HG02852 (cell line): ENCODE measurements at regions not wholly inside any gene's neighbourhood (a gene's known extent, or its start where the extent isn't known, plus 50 kb on each side); places are given as distances from the start of the nearest gene placed in this dataset.
"Not testable (repeated sequence)": the region's sequence is repeated elsewhere in the genome, so short reads cannot be mapped to it uniquely, and the experiment has no call there.

Source experiments
- ATAC-seq: cut with Tn5 transposase; IDR thresholded peaks from one replicate; pipeline ENCODE4 v1.9.1; 2021; ENCODE audit warnings: mild to moderate bottlenecking, moderate library complexity; ENCODE audit not compliant: unreplicated experiment

DNA sequence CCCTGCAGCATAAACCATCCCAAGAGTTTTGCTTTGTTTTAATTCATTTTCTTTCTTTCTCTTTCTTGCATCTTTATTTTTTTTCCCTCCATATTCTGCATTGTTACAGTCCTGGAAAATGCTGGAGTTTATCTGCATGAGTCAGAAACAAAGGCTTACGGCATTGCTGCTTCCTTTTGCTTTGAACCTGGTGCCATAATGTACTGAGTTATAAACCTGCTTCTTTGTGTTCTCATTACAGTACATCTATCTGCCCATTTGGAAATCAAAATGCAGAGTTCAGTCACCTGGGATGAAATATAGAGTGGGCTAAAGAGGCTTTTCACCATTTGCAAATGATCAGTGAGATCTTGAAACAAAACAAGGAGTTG lies 1009.2 kb upstream of the FANCL start:
- no peak for ATAC-seq

DNA sequence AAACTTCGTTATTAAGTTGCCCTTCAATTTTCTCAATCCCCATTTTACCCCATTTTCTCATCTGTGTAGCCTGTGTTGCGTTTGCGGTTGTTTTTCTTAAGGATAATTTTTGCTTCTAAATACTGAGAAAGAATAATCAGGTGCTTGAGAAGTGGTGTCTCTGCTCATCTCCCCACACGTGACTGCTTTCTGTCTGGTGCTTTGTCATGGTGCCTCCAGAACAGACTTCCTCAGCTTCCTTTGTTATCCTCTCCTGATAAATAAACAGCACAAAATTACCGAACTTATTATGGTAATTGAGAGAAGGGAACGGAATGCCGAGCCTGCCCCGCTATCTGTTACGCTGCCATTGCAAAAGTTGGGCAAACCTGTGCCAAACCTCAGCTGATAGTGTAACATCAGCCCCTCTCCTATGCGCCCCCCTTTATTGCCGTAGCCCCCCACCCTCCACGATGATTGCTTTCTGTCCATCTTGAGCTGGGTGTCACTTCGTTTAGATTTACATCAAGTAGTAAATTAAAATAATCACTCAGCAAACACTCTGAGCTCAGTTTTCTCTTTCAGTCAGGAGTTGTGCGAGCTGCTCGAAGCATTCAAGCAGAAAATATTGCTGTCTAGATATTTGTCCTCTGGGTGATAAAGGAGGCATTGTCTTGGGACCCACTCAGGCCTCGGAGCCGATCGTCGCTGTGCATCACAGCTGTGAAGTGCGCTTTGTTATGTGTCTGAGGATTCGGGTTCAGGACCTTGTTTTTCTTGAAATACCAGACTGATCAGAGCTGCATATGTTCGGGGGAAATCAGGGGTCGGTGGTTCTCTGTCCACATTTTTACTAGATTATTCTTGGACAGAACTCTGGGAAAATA lies 1008.5 kb upstream of the FANCL start:
- ATAC-seq = no peak

DNA sequence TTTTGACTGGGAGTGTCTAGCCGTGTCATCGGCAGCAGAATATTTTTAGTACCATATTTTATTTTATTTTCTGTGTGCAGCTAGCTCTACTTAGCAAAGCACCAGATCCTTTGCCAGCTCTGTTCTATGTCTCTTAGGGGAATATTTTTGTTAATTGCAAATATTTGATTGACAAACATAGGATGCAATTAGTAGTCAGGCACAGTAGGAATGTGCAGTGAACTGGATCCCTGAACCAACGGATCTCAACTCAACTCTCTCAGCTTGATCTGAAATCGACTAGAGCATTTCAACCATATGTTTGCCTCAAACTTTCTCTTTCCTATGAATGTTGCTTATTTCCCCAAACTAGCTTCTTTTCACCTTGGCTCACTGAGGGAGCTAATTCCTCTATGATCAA lies 998.0 kb upstream of the FANCL start:
- no peak for ATAC-seq

DNA sequence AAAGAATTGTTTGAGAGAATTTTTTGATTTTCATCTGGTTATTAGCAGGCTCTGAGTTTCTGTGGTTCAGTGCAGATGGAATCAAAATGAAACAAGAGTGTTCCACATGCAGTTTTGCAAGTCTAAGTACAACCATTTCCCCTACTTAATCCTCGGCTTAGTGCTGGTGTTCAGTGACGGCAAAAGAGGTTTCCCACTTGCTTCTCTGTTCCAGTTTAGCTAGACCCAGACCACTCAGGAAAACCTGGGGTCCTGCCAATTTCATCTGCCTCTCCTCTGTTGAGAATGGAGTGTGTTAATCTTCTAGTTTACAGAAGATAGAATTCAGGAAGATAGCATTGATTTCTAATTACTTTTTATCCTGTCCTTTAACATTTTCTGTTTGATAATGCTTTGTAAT lies 996.2 kb upstream of the FANCL start:
- ATAC-seq = no peak

DNA sequence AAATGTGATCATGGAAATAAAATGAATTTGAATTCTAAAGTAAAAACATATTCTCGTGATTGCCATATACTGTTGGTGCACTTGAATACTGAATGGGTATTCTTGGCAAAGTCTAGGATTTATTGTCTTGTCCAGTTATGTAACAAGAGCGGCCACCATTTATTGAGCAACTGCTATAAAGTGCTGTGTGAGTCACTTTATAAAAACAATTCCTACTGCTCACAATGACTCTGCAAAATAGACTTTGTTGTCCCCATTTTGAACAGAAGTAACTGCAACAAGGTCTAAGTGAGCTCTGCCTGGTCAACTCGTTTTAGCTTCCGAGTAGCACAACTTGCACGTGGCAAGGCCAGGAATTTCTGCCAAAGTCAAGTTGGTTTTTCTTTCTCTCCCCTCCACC lies 995.6 kb upstream of the FANCL start:
- no peak for ATAC-seq

DNA sequence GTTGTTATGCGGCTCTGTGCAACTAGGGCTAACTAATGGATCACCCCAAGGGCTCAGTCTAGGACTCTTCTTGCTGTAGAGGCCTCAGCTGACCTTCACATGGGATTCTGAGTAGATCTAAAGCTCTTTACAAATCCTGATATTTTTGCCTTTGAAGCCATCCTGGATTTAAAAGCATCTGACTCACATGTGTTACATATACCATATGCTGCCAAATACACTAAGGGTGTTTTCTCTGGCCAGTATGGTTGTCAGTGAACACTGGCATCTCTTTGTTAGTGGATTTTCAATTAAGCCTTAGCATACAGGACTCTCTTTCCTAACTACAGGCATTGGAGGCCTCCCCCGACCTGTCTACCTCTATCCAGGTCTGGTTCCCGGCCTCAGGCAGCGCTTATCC lies 992.8 kb upstream of the FANCL start:
- ATAC-seq = no peak

DNA sequence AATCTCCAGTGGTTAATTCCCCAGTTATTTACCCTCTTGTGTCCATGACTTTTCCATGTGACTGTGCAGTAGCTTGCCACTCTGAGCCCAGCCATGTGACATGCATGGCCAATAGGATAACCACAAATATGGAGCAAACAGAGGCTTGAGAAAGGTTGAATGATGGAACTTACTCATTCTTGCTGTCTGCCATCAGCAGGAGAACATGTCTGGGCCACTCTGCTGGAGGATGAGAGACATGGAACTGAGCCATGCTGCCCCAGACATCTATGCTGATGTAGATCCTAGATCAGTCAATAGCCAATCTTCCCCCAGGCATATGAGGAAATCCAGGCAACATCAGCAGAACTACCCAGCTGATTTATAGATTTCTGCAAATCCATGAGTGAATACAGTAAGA lies 992.3 kb upstream of the FANCL start:
- no peak for ATAC-seq

DNA sequence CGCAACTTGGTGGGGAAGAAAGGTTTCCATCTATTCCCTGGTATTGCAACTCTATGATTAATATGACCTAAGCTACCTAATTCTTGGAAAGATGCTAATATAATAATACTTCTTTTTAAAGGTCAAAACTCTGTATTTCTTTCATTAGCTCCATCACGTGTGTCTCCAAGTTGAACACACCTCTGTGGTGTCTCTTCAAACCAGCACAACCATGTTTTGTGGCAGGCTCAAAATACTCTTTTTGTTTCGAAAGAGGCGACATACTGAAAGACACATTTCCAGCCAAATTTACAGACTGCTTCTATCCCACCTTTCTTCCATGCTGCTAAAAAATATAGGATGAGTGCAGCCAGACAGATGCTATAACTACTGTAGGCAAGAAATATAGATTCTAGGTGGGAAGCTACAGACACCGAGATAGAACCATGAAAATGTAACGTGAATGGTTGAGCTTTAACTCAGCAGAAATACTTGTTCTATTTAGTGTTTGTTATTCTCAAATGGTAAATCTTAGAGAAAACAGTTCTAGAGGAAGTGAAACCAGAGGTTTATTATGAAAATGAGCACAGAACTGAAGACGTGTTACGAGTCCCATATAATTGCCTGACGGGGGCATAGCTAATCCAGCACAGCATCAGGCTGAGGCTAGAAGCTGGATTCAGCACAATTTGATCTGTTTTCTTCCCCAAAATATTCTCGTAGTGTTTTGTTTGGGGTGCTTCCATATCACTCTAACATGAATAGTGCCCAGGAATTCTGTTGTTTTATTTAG lies 991.5 kb upstream of the FANCL start:
- peak; percentile 95 for ATAC-seq

DNA sequence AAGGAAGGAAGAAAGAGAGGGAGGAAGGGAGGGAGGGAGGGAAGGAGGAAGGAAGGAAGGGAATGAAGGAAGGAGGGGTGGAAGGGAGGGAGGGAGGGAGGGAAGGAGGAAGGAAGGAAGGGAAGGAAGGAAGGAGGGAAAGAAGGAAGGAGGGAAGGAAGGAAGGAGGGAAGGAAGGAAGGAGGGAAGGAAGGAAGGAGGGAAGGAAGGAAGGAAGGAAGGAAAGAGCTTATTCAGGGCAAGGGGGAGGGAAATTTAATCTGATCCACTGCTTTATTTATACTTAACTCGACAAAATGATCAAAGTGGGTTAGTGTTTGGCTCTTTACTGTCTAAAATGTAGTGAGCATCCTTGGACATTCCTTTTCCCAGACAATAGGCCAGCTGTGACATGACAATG lies 985.2 kb upstream of the FANCL start:
- ATAC-seq = not testable (repeated sequence)

DNA sequence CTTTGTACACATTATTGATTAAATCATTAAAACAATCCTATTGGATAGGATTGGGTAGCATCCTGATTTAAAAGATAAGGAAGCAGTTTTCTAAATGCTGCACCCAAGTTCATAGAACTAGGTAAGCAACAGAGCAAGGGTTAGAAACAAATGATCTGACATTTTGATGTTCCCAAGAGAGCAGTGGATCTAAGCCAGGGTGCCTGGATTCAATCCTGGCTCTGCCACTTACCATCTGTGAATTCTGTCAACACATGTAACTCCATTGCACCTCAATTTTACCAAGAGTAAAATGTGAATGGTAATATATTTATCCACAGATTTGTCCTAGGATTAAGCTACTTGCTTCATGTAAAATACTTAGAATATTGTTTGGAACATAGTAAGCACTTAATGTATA lies 982.6 kb upstream of the FANCL start:
- no peak for ATAC-seq

DNA sequence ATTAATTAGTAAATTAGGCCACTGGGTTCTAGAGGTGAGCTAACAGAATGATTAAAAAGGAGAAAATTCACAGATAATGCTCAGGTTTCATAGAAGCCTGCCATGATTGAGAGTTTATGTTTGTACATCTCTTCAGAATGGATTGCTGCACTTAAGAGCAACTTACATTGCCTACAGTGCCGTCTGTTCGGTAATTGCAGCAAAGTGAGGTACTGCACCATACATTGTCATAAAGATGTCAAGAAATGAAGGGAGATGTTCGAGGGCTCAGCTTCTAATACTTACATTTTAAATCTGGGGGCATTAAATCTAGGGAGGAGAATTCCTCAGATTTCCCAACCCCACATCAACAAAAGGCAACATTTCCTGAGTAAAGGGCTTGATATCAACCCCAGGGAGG lies 976.2 kb upstream of the FANCL start:
- ATAC-seq = no peak

DNA sequence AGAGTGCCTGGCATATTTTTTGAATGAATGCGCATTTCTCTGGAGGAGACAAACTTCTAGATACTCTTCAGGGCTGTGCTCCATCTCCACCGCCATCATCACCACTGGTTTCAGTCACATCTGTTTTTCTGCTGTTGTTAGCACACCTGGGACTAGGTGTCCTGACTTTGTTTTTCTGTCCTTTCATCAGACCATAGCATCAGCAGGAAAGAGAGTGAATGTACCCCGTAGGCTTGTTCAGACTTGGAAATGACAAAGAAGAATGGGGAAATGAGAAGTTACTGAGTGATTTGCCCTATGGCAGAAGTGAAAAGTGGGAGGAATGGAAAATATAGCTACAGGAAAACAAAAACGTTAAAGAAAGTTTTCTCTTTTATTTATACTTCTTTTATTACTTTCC lies 965.2 kb upstream of the FANCL start:
- ATAC-seq = no peak

DNA sequence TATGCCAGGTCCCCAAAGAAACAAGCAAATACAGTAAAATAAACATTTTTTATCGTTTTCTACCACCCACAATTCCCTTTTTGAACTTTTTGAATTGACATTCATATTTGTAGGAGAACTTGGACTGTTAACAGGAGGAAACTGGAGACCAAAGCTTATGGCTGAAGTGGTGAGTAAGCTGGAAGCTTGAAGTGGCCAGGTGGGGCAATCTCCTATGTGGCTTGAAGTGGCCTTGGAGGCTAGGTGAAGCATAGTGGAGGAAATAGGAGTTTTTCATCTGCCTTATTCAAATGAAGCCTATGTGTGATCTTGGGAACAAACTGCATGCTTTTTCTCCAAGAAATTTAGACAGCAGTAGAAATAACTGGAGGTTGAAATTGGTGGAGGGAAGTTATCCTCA lies 962.9 kb upstream of the FANCL start:
- ATAC-seq = no peak

DNA sequence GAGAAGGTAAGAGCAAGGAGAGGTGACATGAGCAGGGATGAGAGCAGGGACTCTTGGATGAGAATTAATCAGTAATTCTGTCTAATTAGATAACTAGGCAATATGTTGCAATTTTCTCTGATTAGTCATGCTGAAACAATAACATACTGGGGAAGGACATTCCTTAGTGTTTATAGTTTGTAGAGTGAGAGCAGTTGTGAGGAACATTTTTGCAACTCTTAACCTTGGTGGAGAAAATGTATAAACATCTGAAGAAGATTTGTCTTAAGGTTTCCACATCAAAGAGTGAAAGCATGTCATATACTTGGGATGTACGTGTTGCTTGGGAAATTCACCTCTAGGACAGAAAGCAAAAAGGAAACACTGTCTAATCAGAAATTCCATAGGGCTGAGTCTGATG lies 955.4 kb upstream of the FANCL start:
- no peak for ATAC-seq

DNA sequence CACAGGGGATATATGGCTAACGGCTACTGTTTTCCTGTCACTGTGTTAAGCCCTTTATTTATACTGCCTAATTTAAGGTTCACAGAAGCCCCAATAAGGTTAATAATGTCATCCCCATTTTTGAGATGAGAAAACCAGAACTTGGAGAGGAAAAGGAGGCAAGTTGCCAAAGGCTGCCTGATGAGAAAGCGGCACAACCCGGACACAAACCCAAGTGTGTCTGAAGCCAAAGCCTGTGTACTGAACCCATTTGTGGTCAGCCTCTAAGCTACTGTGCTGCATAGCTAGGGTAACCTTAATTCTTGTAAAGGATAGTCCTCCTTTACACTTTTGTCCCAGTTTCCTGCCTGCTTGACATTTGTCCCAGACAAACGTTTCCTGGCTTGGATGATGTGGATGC lies 954.7 kb upstream of the FANCL start:
- ATAC-seq = no peak

DNA sequence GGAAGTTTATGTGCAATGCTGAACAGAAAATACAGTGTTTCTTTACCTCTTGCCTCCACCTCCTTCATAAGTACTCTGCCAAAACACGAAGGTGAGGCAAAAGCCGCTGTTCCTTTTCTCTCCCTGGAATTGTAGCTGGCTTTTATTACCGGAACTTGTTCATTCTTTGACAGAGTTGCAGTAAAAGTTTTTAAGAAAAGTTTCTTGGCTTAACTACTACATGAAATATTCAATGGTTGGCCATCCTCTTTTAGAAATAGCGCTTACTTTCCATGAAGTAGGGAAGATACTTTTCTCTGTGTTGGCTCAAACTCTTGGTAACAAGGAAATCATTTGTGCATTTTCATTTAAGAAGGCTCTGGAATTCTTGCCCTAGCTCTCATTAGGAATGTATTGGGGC lies 950.7 kb upstream of the FANCL start:
- no peak for ATAC-seq

DNA sequence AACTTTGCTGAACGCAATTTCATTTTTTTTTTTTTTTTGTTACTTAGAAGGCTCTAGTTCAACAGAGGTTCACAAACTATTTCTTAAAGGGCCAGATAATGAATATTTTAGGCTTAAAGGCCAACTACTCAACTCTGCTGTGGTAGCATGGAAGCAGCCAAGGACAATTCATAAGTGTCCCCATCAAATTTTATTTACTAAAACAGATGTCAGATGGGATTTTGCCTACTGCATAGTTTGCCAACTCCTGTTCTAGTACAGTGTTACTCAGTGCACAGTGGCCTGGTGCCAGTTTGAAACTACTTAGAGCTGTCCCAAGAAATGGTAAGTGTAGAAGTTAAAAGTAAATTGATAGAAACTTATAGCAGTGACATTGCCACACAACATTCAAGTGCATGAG lies 949.4 kb upstream of the FANCL start:
- ATAC-seq = no peak

DNA sequence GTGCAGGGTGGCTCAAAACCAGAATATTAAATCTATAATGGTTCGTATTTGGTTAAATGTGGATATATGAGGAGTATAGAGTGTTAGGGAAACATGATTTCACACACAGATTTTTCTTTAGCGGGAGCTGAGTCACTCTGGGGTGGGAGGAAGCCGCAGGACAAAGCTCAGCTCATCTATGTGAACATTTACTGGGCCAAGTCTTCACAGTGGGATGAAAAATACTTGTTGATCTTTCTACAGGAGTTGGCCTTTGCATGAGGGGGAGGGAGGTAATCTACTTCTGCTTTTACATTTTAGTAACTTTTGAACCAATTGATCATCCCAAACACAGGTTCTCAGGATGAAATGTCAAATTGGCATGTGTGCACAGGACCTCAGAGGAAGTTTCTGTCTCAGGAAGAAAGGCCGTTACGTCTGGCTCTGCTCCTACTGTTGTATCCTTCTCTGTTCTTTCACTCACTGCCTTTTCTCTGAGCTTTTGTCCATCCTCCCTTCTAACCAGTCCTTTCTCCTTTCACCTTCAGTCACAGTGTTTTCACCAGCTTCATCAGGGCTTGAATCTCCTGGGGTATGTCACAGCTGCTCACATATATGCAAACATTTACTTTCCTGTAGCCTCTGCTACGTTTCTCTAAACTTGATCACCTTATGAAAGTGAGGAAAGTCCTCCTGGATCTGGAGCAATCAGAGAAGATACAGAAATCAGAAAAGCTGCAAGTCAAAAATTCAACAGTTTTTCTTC lies 943.3 kb upstream of the FANCL start:
- ATAC-seq = no peak

DNA sequence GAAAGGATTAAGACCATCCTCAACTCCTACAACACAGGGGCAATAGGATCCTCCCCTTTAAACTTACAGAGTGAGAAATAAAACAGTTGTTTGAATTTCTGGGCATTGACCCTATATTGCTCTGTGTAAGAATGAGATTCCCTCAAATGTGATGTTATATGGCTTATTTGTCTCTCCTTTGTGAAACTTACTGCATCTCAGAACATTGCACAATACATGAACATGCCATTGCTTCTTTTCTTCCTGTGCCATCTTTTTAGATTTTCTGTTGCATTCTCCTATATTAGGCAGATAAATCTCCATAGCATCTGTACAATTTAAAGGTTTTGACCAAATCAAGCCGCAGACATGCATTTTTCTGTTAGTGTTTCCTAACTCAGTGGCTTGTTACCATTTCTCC lies 941.9 kb upstream of the FANCL start:
- ATAC-seq = no peak

DNA sequence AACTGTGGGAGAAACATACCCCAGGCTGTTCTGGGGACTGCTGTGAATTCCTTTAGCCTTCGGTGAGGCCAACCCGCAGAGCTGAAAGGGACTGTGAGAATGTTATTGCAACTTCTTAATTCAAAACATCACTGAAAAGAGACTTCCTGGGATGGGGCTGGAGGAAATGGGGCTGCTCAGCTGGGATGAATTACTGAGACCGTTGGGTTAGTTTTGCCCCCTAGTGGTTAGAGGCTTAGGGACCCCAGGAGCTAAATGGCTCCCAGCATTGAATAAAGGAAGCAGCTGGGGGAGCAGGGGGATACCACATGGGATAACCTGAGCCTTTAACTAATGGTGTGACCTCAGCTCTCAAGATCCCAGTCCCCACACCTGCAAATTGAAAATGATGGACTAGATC lies 941.1 kb upstream of the FANCL start:
- no peak for ATAC-seq

DNA sequence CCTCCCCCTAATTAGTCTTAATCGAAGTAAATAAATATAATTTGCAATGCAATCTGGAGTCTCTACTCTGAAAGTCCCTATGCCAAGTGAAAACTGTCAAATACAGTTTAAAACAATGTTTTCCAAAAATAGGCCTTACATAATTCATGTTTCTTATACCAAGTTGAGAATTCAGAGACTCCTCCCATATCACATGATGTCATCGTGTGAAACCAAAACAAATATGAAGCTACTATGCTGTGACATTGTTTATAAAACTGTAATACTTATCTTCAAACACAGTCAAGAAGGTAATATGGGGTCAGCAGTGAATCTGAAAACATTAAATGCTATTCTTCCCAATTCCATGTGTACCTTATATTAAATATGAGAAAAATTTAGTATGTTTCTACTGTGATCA lies 940.2 kb upstream of the FANCL start:
- ATAC-seq = no peak

DNA sequence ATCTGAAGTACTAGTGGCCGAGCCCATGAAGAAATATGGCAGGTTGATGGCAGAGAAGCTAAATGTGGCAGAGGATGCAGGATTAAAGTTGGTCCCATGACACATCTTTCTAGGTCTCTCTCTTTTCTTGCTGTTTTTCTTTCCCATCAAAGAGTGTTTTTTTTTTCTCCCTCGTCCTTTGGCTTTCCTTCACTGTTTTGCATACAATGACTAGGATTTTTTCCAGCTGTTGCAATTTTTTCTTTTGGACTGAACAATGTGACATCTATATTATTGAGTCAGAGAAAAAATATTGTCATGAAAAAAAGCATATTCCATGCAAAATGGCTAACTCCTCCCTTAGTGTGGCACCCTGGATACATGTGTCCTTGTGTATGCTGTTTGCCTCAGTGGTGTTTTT lies 939.5 kb upstream of the FANCL start:
- ATAC-seq = no peak
